Ovary (tissue), 3 donors: ENCODE measurements at regions not wholly inside any gene's neighbourhood (a gene's known extent, or its start where the extent isn't known, plus 50 kb on each side); places are given as distances from the start of the nearest gene placed in this dataset.

Source experiments
- CTCF ChIP-seq, 3 donors: fragments of 450-650 bp in 2 of 3; fragments of 200-600 bp in 1 of 3; IDR thresholded peaks; one replicate each; pipeline versions ENCODE4 v1.5.1 to v1.8.0; 2016 to 2022; ENCODE audit warnings: antibody characterized with exemption in 3 of 3, mild to moderate bottlenecking in 1 of 3
- EP300 ChIP-seq: sonication (generic); formaldehyde crosslinking; IDR thresholded peaks from one replicate; pipeline ENCODE4 v1.6.1; 2017; ENCODE audit warnings: antibody characterized with exemption
- POLR2A ChIP-seq: fragments of 450-650 bp; IDR thresholded peaks from one replicate; pipeline ENCODE4 v1.6.1; 2017; ENCODE audit warnings: antibody characterized with exemption, mild to moderate bottlenecking, moderate library complexity
- donor health status: DM: no; HTN: no; CAD: no.

- TF ChIP-seq CTCF (IDR thresholded peaks at IDR 0.05) (no peak), POLR2A (no peak), EP300 (no peak)
Observed at GRCh38 chr5:124111886-124112285, 599.9 kb downstream of the CSNK1G3 start.
